HG02943 (cell line): ENCODE measurements at regions not wholly inside any gene's neighbourhood (a gene's known extent, or its start where the extent isn't known, plus 50 kb on each side); places are given as distances from the start of the nearest gene placed in this dataset.

Experiments
- ATAC-seq: cut with Tn5 transposase; IDR thresholded peaks from one replicate; pipeline ENCODE4 v1.9.1; 2021; ENCODE audit warnings: mild to moderate bottlenecking, low read depth, moderate library complexity; ENCODE audit not compliant: unreplicated experiment

GRCh38 chr3:174633342-174633741, 225.8 kb upstream of the NAALADL2 start:
- ATAC-seq = no peak

GRCh38 chr3:174636451-174636850, 222.7 kb upstream of the NAALADL2 start:
- ATAC-seq = no peak

- ATAC-seq = no peak
These were observed 219.7 kb upstream of the NAALADL2 start for GRCh38 chr3:174639406-174639805.

GRCh38 chr3:174639970-174640369, 219.2 kb upstream of the NAALADL2 start:
- no peak for ATAC-seq

- ATAC-seq = no peak
These were observed 218.2 kb upstream of the NAALADL2 start for GRCh38 chr3:174640932-174641331.

GRCh38 chr3:174644287-174644686, 214.8 kb upstream of the NAALADL2 start:
- no peak for ATAC-seq

- ATAC-seq = no peak
These were observed 207.2 kb upstream of the NAALADL2 start for GRCh38 chr3:174651951-174652350.

- no peak for ATAC-seq
These were observed 199.6 kb upstream of the NAALADL2 start for GRCh38 chr3:174659511-174659910.

- no peak for ATAC-seq
These were observed 196.5 kb upstream of the NAALADL2 start for GRCh38 chr3:174662653-174663052.

- no peak for ATAC-seq
These were observed 191.7 kb upstream of the NAALADL2 start for GRCh38 chr3:174667386-174667785.

- ATAC-seq = no peak
These were observed 183.7 kb upstream of the NAALADL2 start for GRCh38 chr3:174675406-174675805.

GRCh38 chr3:174681784-174682183, 177.3 kb upstream of the NAALADL2 start:
- ATAC-seq = no peak

GRCh38 chr3:174685796-174686195, 173.3 kb upstream of the NAALADL2 start:
- no peak for ATAC-seq

- ATAC-seq = no peak
These were observed 161.8 kb upstream of the NAALADL2 start for GRCh38 chr3:174697310-174697709.

- ATAC-seq = no peak
These were observed 158.4 kb upstream of the NAALADL2 start for GRCh38 chr3:174700736-174701135.

GRCh38 chr3:174710612-174711011, 148.5 kb upstream of the NAALADL2 start:
- ATAC-seq = no peak

- ATAC-seq = no peak
These were observed 143.7 kb upstream of the NAALADL2 start for GRCh38 chr3:174715386-174715785.

- no peak for ATAC-seq
These were observed 142.1 kb upstream of the NAALADL2 start for GRCh38 chr3:174716956-174717505.

GRCh38 chr3:174720717-174721116, 138.4 kb upstream of the NAALADL2 start:
- ATAC-seq = no peak

- ATAC-seq = no peak
These were observed 133.8 kb upstream of the NAALADL2 start for GRCh38 chr3:174725303-174725702.

- ATAC-seq = no peak
These were observed 121.2 kb upstream of the NAALADL2 start for GRCh38 chr3:174737966-174738365.

- ATAC-seq = no peak
These were observed 110.0 kb upstream of the NAALADL2 start for GRCh38 chr3:174749143-174749542.
